ENCODE measurements at regions not wholly inside any gene's neighbourhood (a gene's known extent, or its start where the extent isn't known, plus 50 kb on each side); places are given as distances from the start of the nearest gene placed in this dataset.

DNA sequence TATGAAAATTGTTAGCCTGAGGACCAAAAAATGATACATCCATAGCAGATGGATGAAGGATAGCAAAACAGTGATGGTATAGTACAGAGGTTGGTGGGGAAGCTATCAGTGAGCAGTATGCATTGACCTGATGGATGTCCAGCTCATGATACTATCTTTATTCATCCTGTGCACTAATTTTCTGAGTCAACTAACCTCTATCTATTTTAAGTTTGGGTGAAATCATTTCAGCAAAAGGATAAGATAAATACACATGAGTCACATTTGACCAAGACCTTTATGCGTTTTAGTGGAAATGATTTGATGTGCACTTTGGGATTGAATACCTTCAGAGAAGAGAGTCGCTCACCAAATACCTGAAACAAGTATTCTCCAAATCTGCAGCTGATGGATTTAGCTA lies 351.0 kb upstream of the NR3C2 start:
- no peak overlapping the region for H3K27ac ChIP-seq
- H3K4me3 ChIP-seq (IDR thresholded peaks at IDR 0.05; ENCODE audit: insufficient read depth, low read depth, low read length) = no peak overlapping the region
- no peak overlapping the region for H3K9ac ChIP-seq
- TF ChIP-seq CTCF (conservative IDR thresholded peaks at IDR 0.05; ENCODE audit: low read depth, low read length) = no peak
- H3K27me3 ChIP-seq (ENCODE audit: insufficient read depth, low read depth) = no peaks in the 10 kb centered on the region
- no peak overlapping the region for H2AFZ ChIP-seq (ENCODE audit: low read depth)
- no peaks in the 10 kb centered on the region for H3K4me1 ChIP-seq (ENCODE audit: low read depth, poor library complexity, severe bottlenecking)
- no peaks in the 10 kb centered on the region for H4K20me1 ChIP-seq (ENCODE audit: insufficient read depth)
- no peak overlapping the region for H3K4me2 ChIP-seq
- no peaks in the 10 kb centered on the region for H3K36me3 ChIP-seq (ENCODE audit: insufficient read depth)
- no peaks in the 10 kb centered on the region for H3K79me2 ChIP-seq (ENCODE audit: insufficient read depth, low read depth)

DNA sequence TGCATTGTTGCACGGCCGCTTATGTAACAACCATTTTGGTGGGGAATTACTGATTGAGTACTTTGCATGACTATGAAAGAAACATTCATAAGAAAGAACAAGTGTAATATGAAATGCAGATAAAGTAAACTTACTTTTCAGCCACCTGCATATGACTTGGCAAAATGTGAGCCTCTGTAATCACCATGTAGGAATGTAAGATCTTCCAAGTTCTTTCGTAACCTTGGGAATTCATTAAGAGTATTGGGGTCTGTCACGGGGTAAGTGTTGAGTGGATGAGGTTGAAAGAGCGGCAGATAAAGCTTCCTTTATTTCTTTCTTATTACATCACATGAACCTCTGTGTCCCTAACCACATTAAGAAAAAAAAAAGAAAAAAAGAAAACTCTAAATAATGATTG lies 348.5 kb upstream of the NR3C2 start:
- H3K4me3 ChIP-seq (IDR thresholded peaks at IDR 0.05; ENCODE audit: insufficient read depth, low read depth, low read length) = no peak overlapping the region
- H3K4me2 ChIP-seq = no peak overlapping the region
- no peak overlapping the region for H3K27ac ChIP-seq
- H3K9ac ChIP-seq = no peak overlapping the region
- no peaks in the 10 kb centered on the region for H3K79me2 ChIP-seq (ENCODE audit: insufficient read depth, low read depth)
- no peak overlapping the region for H2AFZ ChIP-seq (ENCODE audit: low read depth)
- no peak for TF ChIP-seq CTCF (conservative IDR thresholded peaks at IDR 0.05; ENCODE audit: low read depth, low read length)
- H4K20me1 ChIP-seq (ENCODE audit: insufficient read depth) = no peaks in the 10 kb centered on the region
- no peaks in the 10 kb centered on the region for H3K4me1 ChIP-seq (ENCODE audit: low read depth, poor library complexity, severe bottlenecking)
- no peaks in the 10 kb centered on the region for H3K36me3 ChIP-seq (ENCODE audit: insufficient read depth)
- H3K27me3 ChIP-seq (ENCODE audit: insufficient read depth, low read depth) = no peaks in the 10 kb centered on the region

GRCh38 chr4:148790246-148790645 lies 348.0 kb upstream of the NR3C2 start:
- no peaks in the 10 kb centered on the region for H3K27me3 ChIP-seq (ENCODE audit: insufficient read depth, low read depth)
- H3K9ac ChIP-seq = no peak overlapping the region
- H4K20me1 ChIP-seq (ENCODE audit: insufficient read depth) = no peaks in the 10 kb centered on the region
- no peaks in the 10 kb centered on the region for H3K79me2 ChIP-seq (ENCODE audit: insufficient read depth, low read depth)
- no peak for TF ChIP-seq CTCF (conservative IDR thresholded peaks at IDR 0.05; ENCODE audit: low read depth, low read length)
- H2AFZ ChIP-seq (ENCODE audit: low read depth) = no peak overlapping the region
- no peak overlapping the region for H3K4me3 ChIP-seq (IDR thresholded peaks at IDR 0.05; ENCODE audit: insufficient read depth, low read depth, low read length)
- H3K4me1 ChIP-seq (ENCODE audit: low read depth, poor library complexity, severe bottlenecking) = no peaks in the 10 kb centered on the region
- H3K36me3 ChIP-seq (ENCODE audit: insufficient read depth) = no peaks in the 10 kb centered on the region
- no peak overlapping the region for H3K27ac ChIP-seq
- no peak overlapping the region for H3K4me2 ChIP-seq

GRCh38 chr4:148787831-148788477 lies 345.7 kb upstream of the NR3C2 start:
- no peak overlapping the region for H3K9ac ChIP-seq
- H4K20me1 ChIP-seq (ENCODE audit: insufficient read depth) = no peaks in the 10 kb centered on the region
- H3K4me1 ChIP-seq (ENCODE audit: low read depth, poor library complexity, severe bottlenecking) = no peaks in the 10 kb centered on the region
- H3K4me2 ChIP-seq = no peak overlapping the region
- no peak for TF ChIP-seq CTCF (conservative IDR thresholded peaks at IDR 0.05; ENCODE audit: low read depth, low read length)
- H3K4me3 ChIP-seq (IDR thresholded peaks at IDR 0.05; ENCODE audit: insufficient read depth, low read depth, low read length) = no peak overlapping the region
- no peaks in the 10 kb centered on the region for H3K27me3 ChIP-seq (ENCODE audit: insufficient read depth, low read depth)
- H3K36me3 ChIP-seq (ENCODE audit: insufficient read depth) = no peaks in the 10 kb centered on the region
- H2AFZ ChIP-seq (ENCODE audit: low read depth) = no peak overlapping the region
- no peak overlapping the region for H3K27ac ChIP-seq
- no peaks in the 10 kb centered on the region for H3K79me2 ChIP-seq (ENCODE audit: insufficient read depth, low read depth)
